Glutamatergic neuron (in vitro differentiated cells): ENCODE measurements at regions not wholly inside any gene's neighbourhood (a gene's known extent, or its start where the extent isn't known, plus 50 kb on each side); places are given as distances from the start of the nearest gene placed in this dataset.

Experiments
- DNase-seq: peaks from one replicate; pipeline ENCODE4 v3.0.0; 2022
- H3K27ac Mint-ChIP-seq: one replicate; pipeline ENCODE4 v1.8.0; 2020; ENCODE audit warnings: mild to moderate bottlenecking, mixed read lengths, inconsistent platforms; ENCODE audit not compliant: unreplicated experiment
- H3K27me3 Mint-ChIP-seq: one replicate; pipeline ENCODE4 v1.8.0; 2020; ENCODE audit warnings: mild to moderate bottlenecking, moderate library complexity, mixed read lengths, inconsistent platforms; ENCODE audit not compliant: unreplicated experiment
- H3K36me3 Mint-ChIP-seq: one replicate; pipeline ENCODE4 v1.8.0; 2020; ENCODE audit warnings: mild to moderate bottlenecking, mixed read lengths, inconsistent platforms; ENCODE audit not compliant: unreplicated experiment
- H3K4me1 Mint-ChIP-seq: one replicate; pipeline ENCODE4 v1.8.0; 2020; ENCODE audit warnings: mild to moderate bottlenecking, low read depth, mixed read lengths, inconsistent platforms; ENCODE audit not compliant: unreplicated experiment
- H3K4me3 Mint-ChIP-seq: one replicate; pipeline ENCODE4 v1.8.0; 2020; ENCODE audit warnings: mild to moderate bottlenecking, mixed read lengths, inconsistent platforms; ENCODE audit not compliant: unreplicated experiment
- H3K9me3 Mint-ChIP-seq: one replicate; pipeline ENCODE4 v1.8.0; 2020; ENCODE audit warnings: mild to moderate bottlenecking, moderate library complexity, mixed read lengths, inconsistent platforms; ENCODE audit not compliant: unreplicated experiment
- TF ChIP-seq, protein P1 (sequence below): fragments of 200-600 bp; sonication (generic); IDR thresholded peaks from one replicate; pipeline ENCODE4 v1.5.0; 2021; ENCODE audit not compliant: partially characterized antibody, unreplicated experiment

DNA sequence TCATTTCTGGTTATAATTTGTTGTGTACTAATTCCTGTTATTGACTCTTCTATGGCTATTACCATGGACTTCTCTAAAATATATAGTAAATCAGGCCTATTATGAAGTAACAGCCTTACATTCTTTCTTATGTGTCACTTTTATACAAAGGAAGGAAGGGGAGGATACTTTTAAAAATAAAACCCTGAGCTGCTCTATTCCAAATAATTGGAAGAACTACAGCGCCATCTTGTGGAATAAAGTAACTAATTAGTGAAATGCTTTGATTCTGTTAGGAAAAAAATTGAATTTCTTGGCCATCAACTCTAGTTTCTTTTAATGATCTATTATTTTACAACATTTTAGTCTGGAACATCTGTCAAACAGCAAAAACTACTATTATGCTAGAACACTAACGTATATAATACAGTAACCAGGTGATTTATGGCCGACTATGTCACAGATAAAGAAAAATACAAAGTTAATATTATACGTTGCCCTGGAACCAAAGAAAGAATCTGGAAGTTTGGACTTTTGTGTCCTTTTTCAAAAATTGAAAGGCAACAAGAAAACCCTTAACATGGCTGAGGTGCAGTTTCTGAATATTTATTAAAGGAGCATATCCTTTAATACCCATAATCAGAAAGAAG is 55.0 kb upstream of the NELL2 start:
- H3K4me1 Mint-ChIP-seq = peaks cover 20% of the 10 kb centered on the region
- peaks cover 6% of the 10 kb centered on the region for H3K36me3 Mint-ChIP-seq

DNA sequence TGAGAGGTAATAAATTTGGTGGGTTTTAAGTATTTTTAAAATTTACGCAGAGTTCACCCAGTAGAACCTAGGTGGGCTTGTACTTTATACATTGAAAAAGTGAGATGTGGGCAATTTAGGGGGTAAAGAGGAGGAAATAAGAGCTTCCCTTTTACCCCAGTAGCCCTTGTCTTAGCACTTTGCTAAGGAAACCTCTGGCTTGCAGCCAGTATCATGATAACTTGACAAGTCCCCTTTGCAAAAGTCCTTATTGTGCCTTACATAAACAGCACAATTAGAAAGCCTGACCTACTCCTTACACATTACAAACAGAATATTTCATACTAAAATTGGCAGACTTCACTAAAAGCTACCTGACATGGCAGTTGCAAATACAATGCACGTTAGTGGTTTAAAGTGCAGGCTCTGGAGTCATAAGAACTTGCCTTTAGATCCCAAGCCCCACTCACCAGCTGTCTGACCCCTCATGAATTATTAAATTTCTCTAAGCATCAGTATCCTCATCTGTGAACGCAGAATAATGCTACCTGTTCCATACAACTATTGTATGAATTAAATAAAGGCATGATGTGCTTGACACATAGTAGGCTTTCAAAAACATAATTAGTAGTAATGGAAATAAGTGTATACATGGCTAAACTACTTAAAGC is 53.2 kb upstream of the NELL2 start:
- peaks cover 6% of the 10 kb centered on the region for H3K27me3 Mint-ChIP-seq
- peak overlapping the region; percentile 81 for H3K27ac Mint-ChIP-seq
- peaks cover 6% of the 10 kb centered on the region for H3K36me3 Mint-ChIP-seq
- no peak overlapping the region for H3K4me3 Mint-ChIP-seq
- peaks cover 14% of the 10 kb centered on the region for H3K9me3 Mint-ChIP-seq
- no peak for DNase-seq
- H3K4me1 Mint-ChIP-seq = peaks cover 20% of the 10 kb centered on the region
- TF ChIP-seq, protein P1, sequence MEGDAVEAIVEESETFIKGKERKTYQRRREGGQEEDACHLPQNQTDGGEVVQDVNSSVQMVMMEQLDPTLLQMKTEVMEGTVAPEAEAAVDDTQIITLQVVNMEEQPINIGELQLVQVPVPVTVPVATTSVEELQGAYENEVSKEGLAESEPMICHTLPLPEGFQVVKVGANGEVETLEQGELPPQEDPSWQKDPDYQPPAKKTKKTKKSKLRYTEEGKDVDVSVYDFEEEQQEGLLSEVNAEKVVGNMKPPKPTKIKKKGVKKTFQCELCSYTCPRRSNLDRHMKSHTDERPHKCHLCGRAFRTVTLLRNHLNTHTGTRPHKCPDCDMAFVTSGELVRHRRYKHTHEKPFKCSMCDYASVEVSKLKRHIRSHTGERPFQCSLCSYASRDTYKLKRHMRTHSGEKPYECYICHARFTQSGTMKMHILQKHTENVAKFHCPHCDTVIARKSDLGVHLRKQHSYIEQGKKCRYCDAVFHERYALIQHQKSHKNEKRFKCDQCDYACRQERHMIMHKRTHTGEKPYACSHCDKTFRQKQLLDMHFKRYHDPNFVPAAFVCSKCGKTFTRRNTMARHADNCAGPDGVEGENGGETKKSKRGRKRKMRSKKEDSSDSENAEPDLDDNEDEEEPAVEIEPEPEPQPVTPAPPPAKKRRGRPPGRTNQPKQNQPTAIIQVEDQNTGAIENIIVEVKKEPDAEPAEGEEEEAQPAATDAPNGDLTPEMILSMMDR = no peak

More for the DNA sequence above, 55.0 kb upstream of the NELL2 start:
- H3K4me3 Mint-ChIP-seq = no peak overlapping the region
- peaks cover 9% of the 10 kb centered on the region for H3K27me3 Mint-ChIP-seq
- H3K9me3 Mint-ChIP-seq = peaks cover 16% of the 10 kb centered on the region
- DNase-seq = no peak
- TF ChIP-seq, protein P1 = peak; percentile 87
- H3K27ac Mint-ChIP-seq = no peak overlapping the region
